ENCODE measurements at regions not wholly inside any gene's neighbourhood (a gene's known extent, or its start where the extent isn't known, plus 50 kb on each side); places are given as distances from the start of the nearest gene placed in this dataset.

GRCh38 chr5:143660625-143661024, 151.3 kb upstream of the HMHB1 start:
- TF ChIP-seq FOXM1 (IDR thresholded peaks at IDR 0.05; ENCODE audit: borderline replicate concordance) (no peak), SUZ12 (IDR thresholded peaks at IDR 0.05) (no peak), TARDBP (IDR thresholded peaks at IDR 0.05) (no peak), FOXK2 (IDR thresholded peaks at IDR 0.05) (no peak), SP1 (IDR thresholded peaks at IDR 0.05) (no peak)
